ENCODE measurements at regions not wholly inside any gene's neighbourhood (a gene's known extent, or its start where the extent isn't known, plus 50 kb on each side); places are given as distances from the start of the nearest gene placed in this dataset.

DNA sequence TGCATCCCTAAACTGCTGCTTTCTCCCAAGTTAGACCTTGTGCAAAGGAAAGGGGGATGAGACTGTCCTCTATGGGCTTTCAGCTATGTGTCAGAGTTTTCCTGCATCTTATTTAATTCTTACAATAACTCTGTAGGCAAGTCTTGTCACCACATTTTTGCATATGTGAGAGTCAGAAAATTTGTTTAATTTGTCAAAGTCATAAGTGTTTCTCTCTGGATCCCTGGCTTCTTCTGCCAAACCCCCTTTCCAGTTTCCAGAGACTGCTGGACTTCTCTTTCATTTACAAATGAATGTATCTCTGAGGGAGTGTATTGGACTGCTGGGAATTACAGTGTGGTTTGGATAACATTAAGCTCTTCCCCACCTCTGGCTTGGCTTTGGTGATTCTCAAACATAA, 877.6 kb upstream of the SEL1L start:
- peaks cover 11% of the 10 kb centered on the region for H3K4me1 ChIP-seq (ENCODE audit: insufficient read depth)
- H3K4me2 ChIP-seq = 0 out of 2 replicates have a peak overlapping the region, but pooled peaks have one; percentile 15
- TF ChIP-seq NANOG (IDR thresholded peaks at IDR 0.05; ENCODE audit: borderline replicate concordance) = no peak
- TF ChIP-seq POLR2AphosphoS5 (IDR thresholded peaks at IDR 0.05; ENCODE audit: low read depth) = no peak
- TF ChIP-seq CREB1 (CRISPR knock-in tag; IDR thresholded peaks at IDR 0.05; ENCODE audit: low read depth) = no peak
- no peak for TF ChIP-seq EZH2phosphoT487 (IDR thresholded peaks at IDR 0.05; ENCODE audit: unreplicated experiment)
- no peak for TF ChIP-seq EZH2 (IDR thresholded peaks at IDR 0.05; ENCODE audit: low read depth, unreplicated experiment)
- TF ChIP-seq, protein P1, sequence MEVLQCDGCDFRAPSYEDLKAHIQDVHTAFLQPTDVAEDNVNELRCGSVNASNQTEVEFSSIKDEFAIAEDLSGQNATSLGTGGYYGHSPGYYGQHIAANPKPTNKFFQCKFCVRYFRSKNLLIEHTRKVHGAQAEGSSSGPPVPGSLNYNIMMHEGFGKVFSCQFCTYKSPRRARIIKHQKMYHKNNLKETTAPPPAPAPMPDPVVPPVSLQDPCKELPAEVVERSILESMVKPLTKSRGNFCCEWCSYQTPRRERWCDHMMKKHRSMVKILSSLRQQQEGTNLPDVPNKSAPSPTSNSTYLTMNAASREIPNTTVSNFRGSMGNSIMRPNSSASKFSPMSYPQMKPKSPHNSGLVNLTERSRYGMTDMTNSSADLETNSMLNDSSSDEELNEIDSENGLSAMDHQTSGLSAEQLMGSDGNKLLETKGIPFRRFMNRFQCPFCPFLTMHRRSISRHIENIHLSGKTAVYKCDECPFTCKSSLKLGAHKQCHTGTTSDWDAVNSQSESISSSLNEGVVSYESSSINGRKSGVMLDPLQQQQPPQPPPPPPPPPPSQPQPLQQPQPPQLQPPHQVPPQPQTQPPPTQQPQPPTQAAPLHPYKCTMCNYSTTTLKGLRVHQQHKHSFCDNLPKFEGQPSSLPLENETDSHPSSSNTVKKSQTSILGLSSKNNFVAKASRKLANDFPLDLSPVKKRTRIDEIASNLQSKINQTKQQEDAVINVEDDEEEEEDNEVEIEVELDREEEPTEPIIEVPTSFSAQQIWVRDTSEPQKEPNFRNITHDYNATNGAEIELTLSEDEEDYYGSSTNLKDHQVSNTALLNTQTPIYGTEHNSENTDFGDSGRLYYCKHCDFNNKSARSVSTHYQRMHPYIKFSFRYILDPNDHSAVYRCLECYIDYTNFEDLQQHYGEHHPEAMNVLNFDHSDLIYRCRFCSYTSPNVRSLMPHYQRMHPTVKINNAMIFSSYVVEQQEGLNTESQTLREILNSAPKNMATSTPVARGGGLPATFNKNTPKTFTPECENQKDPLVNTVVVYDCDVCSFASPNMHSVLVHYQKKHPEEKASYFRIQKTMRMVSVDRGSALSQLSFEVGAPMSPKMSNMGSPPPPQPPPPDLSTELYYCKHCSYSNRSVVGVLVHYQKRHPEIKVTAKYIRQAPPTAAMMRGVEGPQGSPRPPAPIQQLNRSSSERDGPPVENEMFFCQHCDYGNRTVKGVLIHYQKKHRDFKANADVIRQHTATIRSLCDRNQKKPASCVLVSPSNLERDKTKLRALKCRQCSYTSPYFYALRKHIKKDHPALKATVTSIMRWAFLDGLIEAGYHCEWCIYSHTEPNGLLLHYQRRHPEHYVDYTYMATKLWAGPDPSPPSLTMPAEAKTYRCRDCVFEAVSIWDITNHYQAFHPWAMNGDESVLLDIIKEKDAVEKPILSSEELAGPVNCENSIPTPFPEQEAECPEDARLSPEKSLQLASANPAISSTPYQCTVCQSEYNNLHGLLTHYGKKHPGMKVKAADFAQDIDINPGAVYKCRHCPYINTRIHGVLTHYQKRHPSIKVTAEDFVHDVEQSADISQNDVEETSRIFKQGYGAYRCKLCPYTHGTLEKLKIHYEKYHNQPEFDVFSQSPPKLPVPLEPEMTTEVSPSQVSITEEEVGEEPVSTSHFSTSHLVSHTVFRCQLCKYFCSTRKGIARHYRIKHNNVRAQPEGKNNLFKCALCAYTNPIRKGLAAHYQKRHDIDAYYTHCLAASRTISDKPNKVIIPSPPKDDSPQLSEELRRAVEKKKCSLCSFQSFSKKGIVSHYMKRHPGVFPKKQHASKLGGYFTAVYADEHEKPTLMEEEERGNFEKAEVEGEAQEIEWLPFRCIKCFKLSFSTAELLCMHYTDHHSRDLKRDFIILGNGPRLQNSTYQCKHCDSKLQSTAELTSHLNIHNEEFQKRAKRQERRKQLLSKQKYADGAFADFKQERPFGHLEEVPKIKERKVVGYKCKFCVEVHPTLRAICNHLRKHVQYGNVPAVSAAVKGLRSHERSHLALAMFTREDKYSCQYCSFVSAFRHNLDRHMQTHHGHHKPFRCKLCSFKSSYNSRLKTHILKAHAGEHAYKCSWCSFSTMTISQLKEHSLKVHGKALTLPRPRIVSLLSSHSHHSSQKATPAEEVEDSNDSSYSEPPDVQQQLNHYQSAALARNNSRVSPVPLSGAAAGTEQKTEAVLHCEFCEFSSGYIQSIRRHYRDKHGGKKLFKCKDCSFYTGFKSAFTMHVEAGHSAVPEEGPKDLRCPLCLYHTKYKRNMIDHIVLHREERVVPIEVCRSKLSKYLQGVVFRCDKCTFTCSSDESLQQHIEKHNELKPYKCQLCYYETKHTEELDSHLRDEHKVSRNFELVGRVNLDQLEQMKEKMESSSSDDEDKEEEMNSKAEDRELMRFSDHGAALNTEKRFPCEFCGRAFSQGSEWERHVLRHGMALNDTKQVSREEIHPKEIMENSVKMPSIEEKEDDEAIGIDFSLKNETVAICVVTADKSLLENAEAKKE (CRISPR knock-in tag; IDR thresholded peaks at IDR 0.05) = no peak
- TF ChIP-seq ZNF114 (CRISPR knock-in tag; IDR thresholded peaks at IDR 0.05) = no peak
- TF ChIP-seq, protein P2, sequence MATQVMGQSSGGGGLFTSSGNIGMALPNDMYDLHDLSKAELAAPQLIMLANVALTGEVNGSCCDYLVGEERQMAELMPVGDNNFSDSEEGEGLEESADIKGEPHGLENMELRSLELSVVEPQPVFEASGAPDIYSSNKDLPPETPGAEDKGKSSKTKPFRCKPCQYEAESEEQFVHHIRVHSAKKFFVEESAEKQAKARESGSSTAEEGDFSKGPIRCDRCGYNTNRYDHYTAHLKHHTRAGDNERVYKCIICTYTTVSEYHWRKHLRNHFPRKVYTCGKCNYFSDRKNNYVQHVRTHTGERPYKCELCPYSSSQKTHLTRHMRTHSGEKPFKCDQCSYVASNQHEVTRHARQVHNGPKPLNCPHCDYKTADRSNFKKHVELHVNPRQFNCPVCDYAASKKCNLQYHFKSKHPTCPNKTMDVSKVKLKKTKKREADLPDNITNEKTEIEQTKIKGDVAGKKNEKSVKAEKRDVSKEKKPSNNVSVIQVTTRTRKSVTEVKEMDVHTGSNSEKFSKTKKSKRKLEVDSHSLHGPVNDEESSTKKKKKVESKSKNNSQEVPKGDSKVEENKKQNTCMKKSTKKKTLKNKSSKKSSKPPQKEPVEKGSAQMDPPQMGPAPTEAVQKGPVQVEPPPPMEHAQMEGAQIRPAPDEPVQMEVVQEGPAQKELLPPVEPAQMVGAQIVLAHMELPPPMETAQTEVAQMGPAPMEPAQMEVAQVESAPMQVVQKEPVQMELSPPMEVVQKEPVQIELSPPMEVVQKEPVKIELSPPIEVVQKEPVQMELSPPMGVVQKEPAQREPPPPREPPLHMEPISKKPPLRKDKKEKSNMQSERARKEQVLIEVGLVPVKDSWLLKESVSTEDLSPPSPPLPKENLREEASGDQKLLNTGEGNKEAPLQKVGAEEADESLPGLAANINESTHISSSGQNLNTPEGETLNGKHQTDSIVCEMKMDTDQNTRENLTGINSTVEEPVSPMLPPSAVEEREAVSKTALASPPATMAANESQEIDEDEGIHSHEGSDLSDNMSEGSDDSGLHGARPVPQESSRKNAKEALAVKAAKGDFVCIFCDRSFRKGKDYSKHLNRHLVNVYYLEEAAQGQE (IDR thresholded peaks at IDR 0.05; ENCODE audit: unreplicated experiment) = no peak
- H3K27ac ChIP-seq (ENCODE audit: low read depth) = no peak overlapping the region
- no peak overlapping the region for H3K4me3 Mint-ChIP-seq
- no peaks in the 10 kb centered on the region for H3K36me3 ChIP-seq (ENCODE audit: insufficient read depth)
- H3K27me3 Mint-ChIP-seq (ENCODE audit: insufficient read depth, low read depth, poor library complexity) = no peaks in the 10 kb centered on the region
- H3K36me3 Mint-ChIP-seq (ENCODE audit: low read depth) = peaks cover 11% of the 10 kb centered on the region; the same call in 2 of the 3 replicates
- H3K9me2 ChIP-seq (ENCODE audit: insufficient read depth) = no peaks in the 10 kb centered on the region
- peaks cover 80% of the 10 kb centered on the region for H3K9me3 Mint-ChIP-seq
- H3K27me3 ChIP-seq (ENCODE audit: insufficient read depth) = no peaks in the 10 kb centered on the region
- no peaks in the 10 kb centered on the region for H3K4me1 Mint-ChIP-seq
- no peaks in the 10 kb centered on the region for H3K79me2 ChIP-seq (replicated peaks; ENCODE audit: insufficient read depth)
- no peak for DNase-seq (ENCODE audit: low spot score)
- H2AFZ ChIP-seq = no peak overlapping the region
- H4K20me1 ChIP-seq (replicated peaks; ENCODE audit: insufficient read depth) = no peaks in the 10 kb centered on the region
- no peak for ATAC-seq
- no peaks in the 10 kb centered on the region for H3F3A ChIP-seq (replicated peaks; ENCODE audit: low read depth)
- no peak overlapping the region for H3K4me3 ChIP-seq
- H3K27ac Mint-ChIP-seq = no peak overlapping the region

Data from GM23338 (cell line).